Suprapubic skin (tissue), 4 donors: ENCODE measurements at regions not wholly inside any gene's neighbourhood (a gene's known extent, or its start where the extent isn't known, plus 50 kb on each side); places are given as distances from the start of the nearest gene placed in this dataset.

Experiments used
- EP300 ChIP-seq: sonication (generic); formaldehyde crosslinking; IDR thresholded peaks from one replicate; pipeline ENCODE4 v1.6.1; 2017; ENCODE audit warnings: antibody characterized with exemption
- POLR2AphosphoS5 ChIP-seq, 3 donors: sonication (generic); formaldehyde crosslinking; IDR thresholded peaks; one replicate each; pipeline ENCODE4 v1.6.1; 2017; ENCODE audit warnings: antibody characterized with exemption in 3 of 3
- TF ChIP-seq, protein P1 (sequence below), 2 donors: fragments of 200-600 bp in 1 of 2; fragments of 450-650 bp in 1 of 2; sonication (generic) in 1 of 2; IDR thresholded peaks; one replicate each; pipeline ENCODE4 v1.5.1; 2016 to 2019; ENCODE audit warnings: antibody characterized with exemption in 2 of 2, mild to moderate bottlenecking in 1 of 2, moderate library complexity in 1 of 2

GRCh38 chr18:77870199-77870598 lies 620.6 kb downstream of the GALR1 start:
- no peak for TF ChIP-seq EP300
- TF ChIP-seq, protein P1, sequence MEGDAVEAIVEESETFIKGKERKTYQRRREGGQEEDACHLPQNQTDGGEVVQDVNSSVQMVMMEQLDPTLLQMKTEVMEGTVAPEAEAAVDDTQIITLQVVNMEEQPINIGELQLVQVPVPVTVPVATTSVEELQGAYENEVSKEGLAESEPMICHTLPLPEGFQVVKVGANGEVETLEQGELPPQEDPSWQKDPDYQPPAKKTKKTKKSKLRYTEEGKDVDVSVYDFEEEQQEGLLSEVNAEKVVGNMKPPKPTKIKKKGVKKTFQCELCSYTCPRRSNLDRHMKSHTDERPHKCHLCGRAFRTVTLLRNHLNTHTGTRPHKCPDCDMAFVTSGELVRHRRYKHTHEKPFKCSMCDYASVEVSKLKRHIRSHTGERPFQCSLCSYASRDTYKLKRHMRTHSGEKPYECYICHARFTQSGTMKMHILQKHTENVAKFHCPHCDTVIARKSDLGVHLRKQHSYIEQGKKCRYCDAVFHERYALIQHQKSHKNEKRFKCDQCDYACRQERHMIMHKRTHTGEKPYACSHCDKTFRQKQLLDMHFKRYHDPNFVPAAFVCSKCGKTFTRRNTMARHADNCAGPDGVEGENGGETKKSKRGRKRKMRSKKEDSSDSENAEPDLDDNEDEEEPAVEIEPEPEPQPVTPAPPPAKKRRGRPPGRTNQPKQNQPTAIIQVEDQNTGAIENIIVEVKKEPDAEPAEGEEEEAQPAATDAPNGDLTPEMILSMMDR (IDR thresholded peaks at IDR 0.05) = no peak
- TF ChIP-seq POLR2AphosphoS5 (IDR thresholded peaks at IDR 0.05) = no peak
